ENCODE measurements at regions not wholly inside any gene's neighbourhood (a gene's known extent, or its start where the extent isn't known, plus 50 kb on each side); places are given as distances from the start of the nearest gene placed in this dataset.

GRCh38 chr2:2536416-2537056 lies 205.5 kb upstream of the MYT1L start:
- Histone ChIP-seq H3K9me3 (ENCODE audit: insufficient read depth, low read length) (no peaks in the 10 kb centered on the region), H3K79me2 (ENCODE audit: insufficient read depth, low read length) (no peaks in the 10 kb centered on the region), H3F3A (ENCODE audit: insufficient read depth) (no peaks in the 10 kb centered on the region), H3K36me3 (ENCODE audit: low read length) (no peaks in the 10 kb centered on the region), H3K4me3 (ENCODE audit: insufficient read depth, low read length, poor library complexity, severe bottlenecking) (no peak overlapping the region), H2AFZ (ENCODE audit: low read depth, low read length, severe bottlenecking) (no peak overlapping the region), H3K9ac (ENCODE audit: low read length) (no peak overlapping the region), H3K4me2 (ENCODE audit: low read depth, low read length, poor library complexity, severe bottlenecking) (no peak overlapping the region), H3K9me2 (replicated peaks; ENCODE audit: insufficient read depth, low read length) (0 out of 2 replicates have a peak, but pooled peaks cover 5% of the 10 kb centered on the region), H3K27me3 (ENCODE audit: low read length) (no peaks in the 10 kb centered on the region), H4K20me1 (ENCODE audit: low read depth, low read length) (no peaks in the 10 kb centered on the region), H3K27ac (ENCODE audit: low read depth, low read length) (no peak overlapping the region)
- TF ChIP-seq CTCF (IDR thresholded peaks at IDR 0.05; ENCODE audit: insufficient read depth, low read length, poor library complexity, severe bottlenecking) = no peak
- no peak for TF ChIP-seq EZH2phosphoT487 (conservative IDR thresholded peaks at IDR 0.05; ENCODE audit: low read length)

- TF ChIP-seq EZH2phosphoT487 (conservative IDR thresholded peaks at IDR 0.05; ENCODE audit: low read length) = no peak
- TF ChIP-seq CTCF (IDR thresholded peaks at IDR 0.05; ENCODE audit: insufficient read depth, low read length, poor library complexity, severe bottlenecking) = no peak
Observed at GRCh38 chr2:2530334-2530733, 199.3 kb upstream of the MYT1L start.

GRCh38 chr2:2528846-2529245 lies 197.8 kb upstream of the MYT1L start:
- no peaks in the 10 kb centered on the region for H3K79me2 ChIP-seq (ENCODE audit: insufficient read depth, low read length)
- H3K36me3 ChIP-seq (ENCODE audit: low read length) = no peaks in the 10 kb centered on the region
- H3K9me2 ChIP-seq (replicated peaks; ENCODE audit: insufficient read depth, low read length) = 0 out of 2 replicates have a peak, but pooled peaks cover 5% of the 10 kb centered on the region
- H3K9me3 ChIP-seq (ENCODE audit: insufficient read depth, low read length) = no peaks in the 10 kb centered on the region
- no peaks in the 10 kb centered on the region for H4K20me1 ChIP-seq (ENCODE audit: low read depth, low read length)
- H2AFZ ChIP-seq (ENCODE audit: low read depth, low read length, severe bottlenecking) = no peak overlapping the region
- H3K9ac ChIP-seq (ENCODE audit: low read length) = no peak overlapping the region
- H3K4me3 ChIP-seq (ENCODE audit: insufficient read depth, low read length, poor library complexity, severe bottlenecking) = no peak overlapping the region
- TF ChIP-seq EZH2phosphoT487 (conservative IDR thresholded peaks at IDR 0.05; ENCODE audit: low read length) (no peak), CTCF (IDR thresholded peaks at IDR 0.05; ENCODE audit: insufficient read depth, low read length, poor library complexity, severe bottlenecking) (no peak)
- no peak overlapping the region for H3K27ac ChIP-seq (ENCODE audit: low read depth, low read length)
- no peaks in the 10 kb centered on the region for H3F3A ChIP-seq (ENCODE audit: insufficient read depth)
- no peak overlapping the region for H3K4me2 ChIP-seq (ENCODE audit: low read depth, low read length, poor library complexity, severe bottlenecking)
- H3K27me3 ChIP-seq (ENCODE audit: low read length) = no peaks in the 10 kb centered on the region

More at GRCh38 chr2:2530334-2530733, 199.3 kb upstream of the MYT1L start:
- Histone ChIP-seq H3K36me3 (ENCODE audit: low read length) (no peaks in the 10 kb centered on the region), H3K9ac (ENCODE audit: low read length) (no peak overlapping the region), H2AFZ (ENCODE audit: low read depth, low read length, severe bottlenecking) (no peak overlapping the region), H3K27ac (ENCODE audit: low read depth, low read length) (no peak overlapping the region), H3K4me2 (ENCODE audit: low read depth, low read length, poor library complexity, severe bottlenecking) (no peak overlapping the region), H3K9me3 (ENCODE audit: insufficient read depth, low read length) (no peaks in the 10 kb centered on the region), H4K20me1 (ENCODE audit: low read depth, low read length) (no peaks in the 10 kb centered on the region), H3K27me3 (ENCODE audit: low read length) (no peaks in the 10 kb centered on the region), H3K4me3 (ENCODE audit: insufficient read depth, low read length, poor library complexity, severe bottlenecking) (no peak overlapping the region), H3K9me2 (replicated peaks; ENCODE audit: insufficient read depth, low read length) (0 out of 2 replicates have a peak, but pooled peaks cover 5% of the 10 kb centered on the region), H3F3A (ENCODE audit: insufficient read depth) (no peaks in the 10 kb centered on the region), H3K79me2 (ENCODE audit: insufficient read depth, low read length) (no peaks in the 10 kb centered on the region)

Measured in SU-DHL-6 (cell line).